Mesodermal cell (in vitro differentiated cells): ENCODE measurements at regions not wholly inside any gene's neighbourhood (a gene's known extent, or its start where the extent isn't known, plus 50 kb on each side); places are given as distances from the start of the nearest gene placed in this dataset.

Experiments used
- H3K27ac ChIP-seq: 2 replicates; pipeline ENCODE4 v1.7.0; 2013; ENCODE audit warnings: mild to moderate bottlenecking, low read depth, low read length, moderate library complexity; ENCODE audit not compliant: severe bottlenecking
- H3K36me3 ChIP-seq: 2 replicates; pipeline ENCODE4 v1.7.1; 2013; ENCODE audit warnings: mild to moderate bottlenecking, low read length, moderate library complexity; ENCODE audit not compliant: control insufficient read depth, insufficient read depth
- H3K4me1 ChIP-seq: one replicate; pipeline ENCODE4 v1.7.1; 2013; ENCODE audit warnings: mild to moderate bottlenecking, low read length; ENCODE audit not compliant: insufficient read depth, control insufficient read depth, poor library complexity, severe bottlenecking
- H3K4me3 ChIP-seq: 2 replicates; pipeline ENCODE4 v1.7.0; 2013; ENCODE audit warnings: low read length, control low read depth, mild to moderate bottlenecking; ENCODE audit not compliant: insufficient read depth, poor library complexity, severe bottlenecking; ENCODE audit errors: extremely low read depth
- H3K9me3 ChIP-seq: 2 replicates; pipeline ENCODE4 v1.7.1; 2013; ENCODE audit warnings: mild to moderate bottlenecking, low read length, moderate library complexity; ENCODE audit not compliant: control insufficient read depth
- WGBS, 2 experiments: methylation state at CpG; one replicate each; pipeline ENCODE4 v1.1.5; 2013; ENCODE audit warnings: missing lambda C conversion rate in 2 of 2; ENCODE audit not compliant: insufficient coverage in 2 of 2; 5-methylcytosine and 5-hydroxymethylcytosine counted together

DNA sequence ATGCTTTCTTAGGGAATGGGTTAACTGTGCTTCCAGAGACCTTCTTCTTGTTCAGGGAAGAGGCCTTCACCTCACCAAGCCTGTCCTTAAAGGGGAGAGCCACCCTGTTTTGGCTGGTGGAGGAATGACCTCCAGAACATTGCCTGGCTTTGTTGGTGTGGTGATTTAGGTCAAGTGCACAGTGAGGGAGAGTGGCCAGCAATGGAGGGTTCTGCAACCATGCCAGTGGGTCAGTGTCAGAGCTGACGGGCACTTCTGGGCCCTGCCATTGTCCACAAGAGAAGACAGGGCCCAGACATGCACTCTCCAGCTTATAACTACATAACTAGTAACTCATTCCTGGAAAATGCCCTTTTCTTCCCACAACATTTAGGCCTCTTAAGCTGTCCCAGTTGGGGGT, 238.5 kb upstream of the AKR1E2 start:
- Histone ChIP-seq H3K27ac (no peak overlapping the region), H3K36me3 (no peaks in the 10 kb centered on the region), H3K4me1 (no peaks in the 10 kb centered on the region), H3K4me3 (no peak overlapping the region), H3K9me3 (no peaks in the 10 kb centered on the region)
- 83 to 100% methylated on average over 1 of the region's 1 CpG for WGBS, 2 experiments

- Histone ChIP-seq H3K4me1 (no peaks in the 10 kb centered on the region), H3K9me3 (no peaks in the 10 kb centered on the region), H3K4me3 (no peak overlapping the region), H3K36me3 (no peaks in the 10 kb centered on the region), H3K27ac (no peak overlapping the region)
- 100% methylated on average over 1 to 2 of the region's 4 CpGs for WGBS, 2 experiments
Measured at GRCh38 chr10:4586776-4587175, 239.2 kb upstream of the AKR1E2 start.

GRCh38 chr10:4581929-4582328, 244.1 kb upstream of the AKR1E2 start:
- Histone ChIP-seq H3K27ac (no peak overlapping the region), H3K4me1 (no peaks in the 10 kb centered on the region), H3K4me3 (no peak overlapping the region), H3K36me3 (no peaks in the 10 kb centered on the region), H3K9me3 (no peaks in the 10 kb centered on the region)
- 100% methylated on average over 2 of the region's 3 CpGs for WGBS, 2 experiments

GRCh38 chr10:4579844-4580243, 246.2 kb upstream of the AKR1E2 start:
- 89 to 94% methylated on average over 3 of the region's 3 CpGs for WGBS, 2 experiments
- Histone ChIP-seq H3K36me3 (no peaks in the 10 kb centered on the region), H3K9me3 (no peaks in the 10 kb centered on the region), H3K4me3 (no peak overlapping the region), H3K4me1 (no peaks in the 10 kb centered on the region), H3K27ac (no peak overlapping the region)

DNA sequence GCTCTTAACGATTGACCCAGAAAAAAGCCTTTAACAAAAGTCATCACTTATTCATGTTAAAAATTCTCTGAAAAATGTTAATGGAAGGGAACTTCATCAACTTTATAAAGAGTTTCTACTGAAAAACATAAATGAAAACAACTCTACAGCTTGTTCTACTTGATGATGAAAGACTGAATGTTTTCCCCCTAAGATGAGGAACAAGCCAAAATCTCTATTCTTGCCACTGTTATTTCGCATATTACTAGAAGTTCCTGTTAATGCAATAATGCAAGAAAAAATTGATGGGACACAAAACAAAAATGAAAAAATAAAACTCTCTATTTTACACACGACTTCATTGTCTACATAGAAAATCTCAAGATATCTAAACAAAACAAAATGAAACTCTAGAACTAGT, 249.8 kb upstream of the AKR1E2 start:
- H3K4me1 ChIP-seq = no peaks in the 10 kb centered on the region
- no peaks in the 10 kb centered on the region for H3K9me3 ChIP-seq
- no peaks in the 10 kb centered on the region for H3K36me3 ChIP-seq
- no peak overlapping the region for H3K4me3 ChIP-seq
- WGBS, 2 experiments = no CpG with 5 or more reads among the region's 3 CpGs
- H3K27ac ChIP-seq = no peak overlapping the region

DNA sequence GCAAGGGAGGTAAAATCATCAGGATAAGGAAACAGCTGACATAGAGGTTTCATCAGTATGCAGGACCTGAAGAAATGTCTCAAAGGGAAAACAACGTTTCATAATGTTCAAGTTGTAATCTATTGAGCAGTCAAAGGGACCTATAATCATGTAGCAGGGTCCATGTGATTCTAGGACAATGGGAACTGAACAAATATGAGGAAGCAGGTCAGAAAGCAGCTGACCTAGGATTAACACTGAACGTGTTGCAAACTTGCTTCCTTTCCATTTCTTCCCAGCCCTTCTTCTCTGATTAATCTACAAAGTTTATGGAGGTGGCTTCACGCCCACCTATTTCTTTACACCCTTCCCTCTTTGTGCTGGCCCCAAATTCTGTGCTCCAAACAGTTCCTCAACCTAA, 256.9 kb upstream of the AKR1E2 start:
- Histone ChIP-seq H3K9me3 (no peaks in the 10 kb centered on the region), H3K27ac (no peak overlapping the region), H3K4me3 (no peak overlapping the region), H3K4me1 (no peaks in the 10 kb centered on the region), H3K36me3 (no peaks in the 10 kb centered on the region)
- 84% methylated on average over 2 to 3 of the region's 3 CpGs for WGBS, 2 experiments

- H3K4me3 ChIP-seq = no peak overlapping the region
- H3K27ac ChIP-seq = no peak overlapping the region
- no peaks in the 10 kb centered on the region for H3K9me3 ChIP-seq
- no peaks in the 10 kb centered on the region for H3K4me1 ChIP-seq
- H3K36me3 ChIP-seq = no peaks in the 10 kb centered on the region
- WGBS, 2 experiments = 75 to 94% methylated on average over 1 to 3 of the region's 4 CpGs
Measured at GRCh38 chr10:4568731-4569130, 257.3 kb upstream of the AKR1E2 start.

- Histone ChIP-seq H3K9me3 (no peaks in the 10 kb centered on the region), H3K4me3 (no peak overlapping the region), H3K27ac (no peak overlapping the region), H3K4me1 (no peaks in the 10 kb centered on the region), H3K36me3 (no peaks in the 10 kb centered on the region)
- no CpG with 5 or more reads among the region's 1 CpG for WGBS, 2 experiments
Measured at GRCh38 chr10:4568086-4568485, 257.9 kb upstream of the AKR1E2 start.

DNA sequence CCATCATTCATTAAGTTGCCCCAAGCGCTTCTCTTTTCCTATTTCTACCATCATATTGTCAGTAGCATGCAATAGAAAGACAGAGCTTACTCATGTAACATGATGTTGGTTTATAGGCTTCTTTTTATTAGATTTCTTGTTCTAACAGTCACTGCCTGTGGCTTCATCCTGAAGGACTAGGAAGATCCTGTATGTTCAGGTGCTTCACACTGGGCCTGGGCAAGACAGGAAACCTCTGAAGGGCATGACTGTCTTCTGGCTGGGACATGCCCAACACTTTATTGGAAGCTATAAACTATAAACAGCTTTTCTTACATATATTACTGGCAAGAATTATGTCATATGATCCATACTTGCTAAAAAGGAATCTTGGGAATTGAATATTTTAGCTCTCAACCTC, 258.4 kb upstream of the AKR1E2 start:
- H3K4me3 ChIP-seq = no peak overlapping the region
- whole genome bisulfite sequencing, 2 experiments = 86% methylated on average over 1 of the region's 1 CpG; no CpG with 5 or more reads in 1 of the 2 experiments
- H3K9me3 ChIP-seq = no peaks in the 10 kb centered on the region
- no peak overlapping the region for H3K27ac ChIP-seq
- H3K4me1 ChIP-seq = no peaks in the 10 kb centered on the region
- H3K36me3 ChIP-seq = no peaks in the 10 kb centered on the region

- Histone ChIP-seq H3K36me3 (no peaks in the 10 kb centered on the region), H3K9me3 (no peaks in the 10 kb centered on the region), H3K4me1 (no peaks in the 10 kb centered on the region), H3K27ac (no peak overlapping the region), H3K4me3 (no peak overlapping the region)
- no CpG with 5 or more reads among the region's 2 CpGs for WGBS, 2 experiments
Measured at GRCh38 chr10:4566011-4566410, 260.0 kb upstream of the AKR1E2 start.

DNA sequence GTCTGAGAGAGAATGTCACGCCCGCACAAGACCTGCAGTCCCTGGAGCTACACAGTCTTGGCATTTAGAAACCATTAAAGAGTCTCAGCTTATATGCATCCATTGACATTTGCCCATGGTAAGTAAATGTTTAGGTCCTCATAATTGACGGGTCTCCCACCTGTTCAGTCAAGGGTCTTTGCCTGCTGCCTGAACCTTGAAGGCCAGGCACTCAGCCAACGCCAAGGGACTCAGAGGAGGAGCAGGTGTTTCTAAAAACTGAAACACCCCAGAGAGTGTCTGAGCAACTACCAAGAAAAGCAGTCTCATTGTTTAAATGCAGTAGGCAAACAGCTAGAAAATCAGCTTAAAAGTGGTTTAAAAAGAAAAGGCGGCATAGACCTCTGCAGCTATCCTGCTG, 264.7 kb upstream of the AKR1E2 start:
- no peak overlapping the region for H3K27ac ChIP-seq
- H3K4me3 ChIP-seq = no peak overlapping the region
- no peaks in the 10 kb centered on the region for H3K36me3 ChIP-seq
- no peaks in the 10 kb centered on the region for H3K4me1 ChIP-seq
- WGBS, 2 experiments = 88 to 94% methylated on average over 2 to 3 of the region's 5 CpGs
- H3K9me3 ChIP-seq = no peaks in the 10 kb centered on the region

DNA sequence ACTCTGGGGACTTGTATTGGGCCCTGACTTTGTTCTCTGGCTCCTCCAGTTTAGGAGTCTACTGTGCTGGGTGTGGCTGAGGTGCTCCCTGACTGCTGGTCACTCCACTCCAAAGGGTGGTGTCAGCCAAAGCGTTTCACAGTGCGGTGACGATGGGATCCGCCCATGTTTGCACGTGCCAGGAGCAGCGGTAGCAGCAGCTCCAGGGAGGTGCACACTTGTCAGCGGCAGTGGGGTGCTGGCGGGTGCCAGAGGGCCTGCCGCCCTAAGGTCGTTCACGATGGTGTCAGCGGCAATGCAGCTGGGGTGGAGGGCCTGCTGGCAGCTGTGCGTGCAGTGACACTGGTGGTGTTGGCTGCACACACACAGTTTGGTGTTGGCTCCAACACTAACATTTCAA, 268.5 kb upstream of the AKR1E2 start:
- H3K4me1 ChIP-seq = no peaks in the 10 kb centered on the region
- no peaks in the 10 kb centered on the region for H3K36me3 ChIP-seq
- H3K27ac ChIP-seq = no peak overlapping the region
- H3K9me3 ChIP-seq = no peaks in the 10 kb centered on the region
- H3K4me3 ChIP-seq = no peak overlapping the region
- 93 to 95% methylated on average over 13 of the region's 13 CpGs for WGBS, 2 experiments
